ENCODE measurements at regions not wholly inside any gene's neighbourhood (a gene's known extent, or its start where the extent isn't known, plus 50 kb on each side); places are given as distances from the start of the nearest gene placed in this dataset.

GRCh38 chr12:94815450-94815849 is 165.1 kb upstream of the TMCC3 start:
- TF ChIP-seq POLR2A (IDR thresholded peaks at IDR 0.05), result no peak
- no peak for TF ChIP-seq CTCF (IDR thresholded peaks at IDR 0.05)

Data from testis (tissue), 2 donors.